HCT116 (cell line): ENCODE measurements at regions not wholly inside any gene's neighbourhood (a gene's known extent, or its start where the extent isn't known, plus 50 kb on each side); places are given as distances from the start of the nearest gene placed in this dataset.

Source experiments
- ATAC-seq: fragments of 200-7000 bp; cut with Tn5 transposase; 2 replicates; pipeline ENCODE4 v1.9.1; 2020; ENCODE audit warnings: mild to moderate bottlenecking, moderate library complexity
- BruUV-seq: library from RNA; stranded (reverse); fragments of 400-500 nt; replicated peaks from 2 replicates; lab custom pipeline; 2021; lab: Mats Ljungman, UMichigan
- CTCF ChIA-PET: fragments of 300-600 bp; sonication (Branson Sonifier 250); formaldehyde crosslinking; loops from one replicate; lab custom pipeline; 2021; ENCODE audit warnings: antibody characterized with exemption; lab: Charles Lee
- POLR2A ChIA-PET: fragments of 300-600, 350-600 bp; sonication (Branson Sonifier 250); formaldehyde crosslinking; loops from one replicate; lab custom pipeline; 2021; ENCODE audit warnings: antibody characterized with exemption; lab: Charles Lee
- RAD21 ChIA-PET, 2 experiments: fragments of 300-600 bp; sonication (Branson Sonifier 250); formaldehyde crosslinking; loops; one replicate each; lab custom pipeline; 2023; ENCODE audit warnings: low total read pairs in 2 of 2; ENCODE audit not compliant: uncharacterized antibody in 2 of 2, unreplicated experiment in 2 of 2, low non-redundant PET in 1 of 2; lab: Charles Lee
- DNase-seq: peaks from one replicate; pipeline ENCODE4 v3.0.0-alpha.2; 2010; ENCODE audit warnings: low read depth, low spot score
- H2AFZ ChIP-seq: fragments of 200-600 bp; shearing (Covaris generic), sonication (generic); 2 replicates; pipeline ENCODE4 v1.6.1; 2017; ENCODE audit warnings: low read depth, mixed run types, mixed read lengths, antibody characterized with exemption, low read length; ENCODE audit not compliant: poor library complexity, severe bottlenecking
- H3K27ac ChIP-seq: 2 replicates; pipeline ENCODE4 v1.5.1; 2012; ENCODE audit warnings: low read depth, low read length
- H3K27me3 ChIP-seq: fragments of 200-600 bp; sonication (generic); 2 replicates; pipeline ENCODE4 v1.6.1; 2016; ENCODE audit warnings: mixed run types, low read length, mixed read lengths; ENCODE audit not compliant: insufficient read depth
- H3K36me3 ChIP-seq, 2 experiments: fragments of 200-500 bp in 1 of 2; fragments of 200-600 bp in 1 of 2; sonication (Bioruptor generic) in 1 of 2; sonication (generic) in 1 of 2; 2 replicates each; pipeline versions ENCODE4 v1.5.1 to v1.6.1; 2014 to 2016; ENCODE audit warnings: low read length in 2 of 2, inconsistent platforms in 1 of 2, mixed read lengths in 1 of 2, mixed run types in 1 of 2; ENCODE audit not compliant: insufficient read depth in 2 of 2, control insufficient read depth in 1 of 2
- H3K4me1 ChIP-seq, 2 experiments: fragments of 200-600 bp in 1 of 2; sonication (generic) in 1 of 2; 2 replicates each; pipeline versions ENCODE4 v1.5.1 to v1.6.1; 2012 to 2017; ENCODE audit warnings: low read length in 2 of 2, inconsistent platforms in 1 of 2, mild to moderate bottlenecking in 1 of 2, mixed read lengths in 1 of 2, mixed run types in 1 of 2, moderate library complexity in 1 of 2; ENCODE audit not compliant: insufficient read depth in 2 of 2, control insufficient read depth in 1 of 2
- H3K4me2 ChIP-seq: fragments of 200-600 bp; sonication (generic); 2 replicates; pipeline ENCODE4 v1.6.1; 2017; ENCODE audit warnings: mixed run types, low read length, mixed read lengths
- H3K4me3 ChIP-seq, 2 experiments: fragments of 200-600 bp in 1 of 2; sonication (generic) in 1 of 2; replicated peaks in 1 of 2; 2 replicates each; pipeline ENCODE4 v1.5.1; 2011 to 2016; ENCODE audit warnings: low read length in 2 of 2, control low read depth in 1 of 2, low read depth in 1 of 2, mild to moderate bottlenecking in 1 of 2, mixed read lengths in 1 of 2, mixed run types in 1 of 2
- H3K79me2 ChIP-seq: fragments of 200-600 bp; sonication (generic); 2 replicates; pipeline ENCODE4 v1.6.1; 2017; ENCODE audit warnings: mild to moderate bottlenecking, mixed run types, low read length, moderate library complexity, mixed read lengths; ENCODE audit not compliant: insufficient read depth
- H3K9ac ChIP-seq: fragments of 200-600 bp; sonication (generic); 2 replicates; pipeline ENCODE4 v1.6.1; 2016; ENCODE audit warnings: low read length, mixed read lengths
- H3K9me2 ChIP-seq: fragments of 200-600 bp; sonication (generic), shearing (Covaris generic); 2 replicates; pipeline ENCODE4 v1.6.1; 2017; ENCODE audit warnings: mixed run types, mild to moderate bottlenecking, moderate library complexity; ENCODE audit not compliant: insufficient read depth
- H3K9me3 ChIP-seq, 2 experiments: fragments of 200-500 bp in 1 of 2; fragments of 200-600 bp in 1 of 2; sonication (Bioruptor generic) in 1 of 2; sonication (generic) in 1 of 2; 2 replicates each; pipeline ENCODE4 v1.6.1; 2014 to 2017; ENCODE audit warnings: low read length in 2 of 2, mixed read lengths in 2 of 2, inconsistent platforms in 1 of 2, low read depth in 1 of 2, mild to moderate bottlenecking in 1 of 2, mixed run types in 1 of 2, moderate library complexity in 1 of 2; ENCODE audit not compliant: control insufficient read depth in 1 of 2, insufficient read depth in 1 of 2
- H4K20me1 ChIP-seq: fragments of 200-600 bp; sonication (generic), shearing (Covaris generic); 2 replicates; pipeline ENCODE4 v1.6.1; 2017; ENCODE audit warnings: mixed run types, mild to moderate bottlenecking, moderate library complexity; ENCODE audit not compliant: insufficient read depth
- CEBPB ChIP-seq: IDR thresholded peaks from 2 replicates; pipeline ENCODE4 v1.6.1; 2012; ENCODE audit warnings: low read depth
- EGR1 ChIP-seq: IDR thresholded peaks from 2 replicates; pipeline ENCODE4 v1.6.1; 2012; ENCODE audit warnings: low read depth
- ELF1 ChIP-seq: IDR thresholded peaks from 2 replicates; pipeline ENCODE4 v1.6.1; 2012; ENCODE audit warnings: low read depth, borderline replicate concordance
- EZH2 ChIP-seq: fragments of 200-600 bp; sonication (generic); IDR thresholded peaks from 2 replicates; pipeline ENCODE4 v1.6.1; 2017; ENCODE audit warnings: antibody characterized with exemption, mixed run types
- EZH2phosphoT487 ChIP-seq: fragments of 200-600 bp; IDR thresholded peaks from 2 replicates; pipeline ENCODE4 v1.6.1; 2018; ENCODE audit warnings: antibody characterized with exemption, borderline replicate concordance
- POLR2A ChIP-seq: IDR thresholded peaks from 2 replicates; pipeline ENCODE4 v1.7.0; 2011; ENCODE audit warnings: borderline replicate concordance; ENCODE audit not compliant: insufficient read depth, insufficient read length; ENCODE audit errors: extremely low read depth
- REST ChIP-seq: IDR thresholded peaks from 2 replicates; pipeline ENCODE4 v1.6.1; 2012; ENCODE audit warnings: low read depth
- SP1 ChIP-seq: IDR thresholded peaks from 2 replicates; pipeline ENCODE4 v1.6.1; 2012; ENCODE audit warnings: low read depth
- SRF ChIP-seq: IDR thresholded peaks from 2 replicates; pipeline ENCODE4 v1.6.1; 2012; ENCODE audit warnings: low read depth
- ZFX ChIP-seq: fragments of 450-650 bp; IDR thresholded peaks from 2 replicates; pipeline ENCODE4 v1.6.1; 2017
- intact Hi-C: fragments of 100-400 bp; cut with micrococcal nuclease; formaldehyde crosslinking; loops from 2 replicates; pipeline ENCODE4 v1.10.0; 2022
- TF ChIP-seq, protein P1 (sequence below): IDR thresholded peaks from 2 replicates; pipeline ENCODE4 v1.6.1; 2012
- TF ChIP-seq, protein P2 (sequence below): IDR thresholded peaks from 2 replicates; pipeline ENCODE4 v1.6.1; 2011; ENCODE audit warnings: mild to moderate bottlenecking, low read length, moderate library complexity; ENCODE audit not compliant: insufficient replicate concordance; ENCODE audit errors: extremely low read depth

GRCh38 chr12:127043731-127044130 is 1223.2 kb upstream of the TMEM132C start:
- POLR2A ChIA-PET, result no interaction called here
- H2AFZ ChIP-seq, result no peak overlapping the region
- no peak overlapping the region for H3K4me2 ChIP-seq
- H3K27ac ChIP-seq, result no peak overlapping the region
- CTCF ChIA-PET, result no interaction called here
- H3K9ac ChIP-seq, result no peak overlapping the region
- no peaks in the 10 kb centered on the region for H3K79me2 ChIP-seq
- no peaks in the 10 kb centered on the region for H3K9me3 ChIP-seq
- no peaks in the 10 kb centered on the region for H3K9me2 ChIP-seq
- DNase-seq (no peak), ATAC-seq (no peak)
- TF ChIP-seq EZH2 (no peak), SP1 (no peak), ZFX (no peak)
- BruUV-seq, result no TSS peak
- peaks cover 0 to 8% of the 10 kb centered on the region in 2 experiments; a peak in 1 of 4 replicates for H3K4me1 ChIP-seq
- no peaks in the 10 kb centered on the region for H4K20me1 ChIP-seq
- no peaks in the 10 kb centered on the region for H3K27me3 ChIP-seq
- no peak overlapping the region for H3K4me3 ChIP-seq
- intact Hi-C loops, result no loop called here
- no peaks in the 10 kb centered on the region for H3K36me3 ChIP-seq
- RAD21 ChIA-PET, result no interaction called here

GRCh38 chr12:127044836-127045235 is 1222.1 kb upstream of the TMEM132C start:
- intact Hi-C loops, result no loop called here
- Histone ChIP-seq H3K79me2 (no peaks in the 10 kb centered on the region), H3K4me1 (peaks cover 0 to 8% of the 10 kb centered on the region in 2 experiments; a peak in 1 of 4 replicates), H3K27me3 (no peaks in the 10 kb centered on the region), H3K9me2 (no peaks in the 10 kb centered on the region), H3K36me3 (no peaks in the 10 kb centered on the region), H3K9ac (no peak overlapping the region), H3K4me2 (no peak overlapping the region), H3K4me3 (no peak overlapping the region), H3K27ac (no peak overlapping the region), H4K20me1 (no peaks in the 10 kb centered on the region), H2AFZ (no peak overlapping the region), H3K9me3 (no peaks in the 10 kb centered on the region)
- CTCF ChIA-PET, result no interaction called here
- no TSS peak for BruUV-seq
- no peak for ATAC-seq
- DNase-seq, result no peak
- RAD21 ChIA-PET, result no interaction called here
- POLR2A ChIA-PET, result no interaction called here
- TF ChIP-seq ELF1 (no peak), POLR2A (no peak), EZH2phosphoT487 (no peak), CEBPB (no peak), EGR1 (no peak), EZH2 (no peak), REST (no peak), SRF (no peak), ZFX (no peak)
- TF ChIP-seq, protein P1, sequence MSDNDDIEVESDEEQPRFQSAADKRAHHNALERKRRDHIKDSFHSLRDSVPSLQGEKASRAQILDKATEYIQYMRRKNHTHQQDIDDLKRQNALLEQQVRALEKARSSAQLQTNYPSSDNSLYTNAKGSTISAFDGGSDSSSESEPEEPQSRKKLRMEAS, result no peak
- TF ChIP-seq, protein P2, sequence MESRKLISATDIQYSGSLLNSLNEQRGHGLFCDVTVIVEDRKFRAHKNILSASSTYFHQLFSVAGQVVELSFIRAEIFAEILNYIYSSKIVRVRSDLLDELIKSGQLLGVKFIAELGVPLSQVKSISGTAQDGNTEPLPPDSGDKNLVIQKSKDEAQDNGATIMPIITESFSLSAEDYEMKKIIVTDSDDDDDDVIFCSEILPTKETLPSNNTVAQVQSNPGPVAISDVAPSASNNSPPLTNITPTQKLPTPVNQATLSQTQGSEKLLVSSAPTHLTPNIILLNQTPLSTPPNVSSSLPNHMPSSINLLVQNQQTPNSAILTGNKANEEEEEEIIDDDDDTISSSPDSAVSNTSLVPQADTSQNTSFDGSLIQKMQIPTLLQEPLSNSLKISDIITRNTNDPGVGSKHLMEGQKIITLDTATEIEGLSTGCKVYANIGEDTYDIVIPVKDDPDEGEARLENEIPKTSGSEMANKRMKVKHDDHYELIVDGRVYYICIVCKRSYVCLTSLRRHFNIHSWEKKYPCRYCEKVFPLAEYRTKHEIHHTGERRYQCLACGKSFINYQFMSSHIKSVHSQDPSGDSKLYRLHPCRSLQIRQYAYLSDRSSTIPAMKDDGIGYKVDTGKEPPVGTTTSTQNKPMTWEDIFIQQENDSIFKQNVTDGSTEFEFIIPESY, result no peak
